Left lung (tissue), 4 donors: ENCODE measurements at regions not wholly inside any gene's neighbourhood (a gene's known extent, or its start where the extent isn't known, plus 50 kb on each side); places are given as distances from the start of the nearest gene placed in this dataset.
A peak's percentile ranks its signal among the peaks of the same experiment; 100 is the strongest.

Source experiments
- ATAC-seq: fragments of 200-7000 bp; cut with Tn5 transposase; one replicate; pipeline ENCODE4 v1.9.1; 2020; ENCODE audit warnings: moderate library complexity
- DNase-seq, 4 donors: peaks; one replicate each; pipeline ENCODE4 v3.0.0-alpha.2; 2013 to 2020
- H3K27ac ChIP-seq, 2 donors: fragments of 200-600 bp; sonication (generic) in 1 of 2; one replicate each; pipeline versions ENCODE4 v1.5.0 to v1.8.0; 2020 to 2021
- H3K27me3 ChIP-seq, 2 donors: fragments of 200-600 bp; sonication (generic) in 1 of 2; one replicate each; pipeline versions ENCODE4 v1.5.0 to v1.8.0; 2020 to 2021
- H3K36me3 ChIP-seq, 2 donors: fragments of 200-600 bp; sonication (generic) in 1 of 2; one replicate each; pipeline versions ENCODE4 v1.5.0 to v1.8.0; 2020 to 2021
- H3K4me1 ChIP-seq, 2 donors: fragments of 200-600 bp; one replicate each; pipeline ENCODE4 v1.8.0; 2021
- H3K4me3 ChIP-seq, 2 donors: fragments of 200-600 bp; sonication (generic) in 1 of 2; one replicate each; pipeline versions ENCODE4 v1.5.0 to v1.8.0; 2020 to 2021; ENCODE audit warnings: mild to moderate bottlenecking in 1 of 2
- H3K9me3 ChIP-seq, 2 donors: fragments of 200-600 bp; sonication (generic) in 1 of 2; one replicate each; pipeline versions ENCODE4 v1.5.0 to v1.8.0; 2020 to 2021
- CTCF ChIP-seq, 2 donors: fragments of 200-600 bp; sonication (generic) in 1 of 2; IDR thresholded peaks; one replicate each; pipeline versions ENCODE4 v1.5.0 to v1.8.0; 2021; ENCODE audit warnings: antibody characterized with exemption in 2 of 2
- intact Hi-C, 2 donors: fragments of 100-400 bp; cut with DNase I; formaldehyde crosslinking; loops; one replicate each; pipeline versions ENCODE4 v1.11.2 to v1.14.2; 2022
- donor health status: DM: no; HTN: yes; CAD: no.
- donor health status: DM: no; HTN: no; CAD: no.

DNA sequence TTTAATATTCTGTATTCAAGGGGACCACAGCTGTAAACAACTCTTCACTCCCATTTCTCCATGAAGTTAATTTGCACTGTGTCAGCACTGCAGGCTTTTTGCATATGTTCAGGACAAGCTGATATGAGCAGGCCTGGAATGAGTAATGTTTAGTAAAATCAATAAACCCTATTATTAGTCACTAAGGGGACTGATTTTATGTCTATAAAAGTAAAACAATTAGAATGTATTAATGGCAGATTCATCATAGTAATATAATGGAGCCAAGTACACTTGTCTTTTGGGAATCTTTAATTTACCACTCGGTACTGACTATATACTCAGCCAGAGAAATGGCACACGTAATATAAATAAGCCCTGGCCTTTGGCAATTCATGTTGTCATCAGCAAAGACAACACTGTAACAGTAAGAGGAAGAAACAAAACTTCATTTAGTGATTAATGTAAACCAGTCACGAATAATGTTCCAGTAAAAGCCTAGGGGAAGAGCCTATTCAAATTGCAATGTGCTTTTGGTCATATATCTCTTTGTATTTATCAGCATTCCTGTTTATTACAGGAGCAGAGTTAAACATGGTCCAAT lies 111.6 kb downstream of the ZNF608 start:
- H3K9me3 ChIP-seq = no peaks in the 10 kb centered on the region
- no peaks in the 10 kb centered on the region for H3K27me3 ChIP-seq
- peaks cover 0 to 5% of the 10 kb centered on the region in 2 donors for H3K4me1 ChIP-seq
- H3K36me3 ChIP-seq = peaks cover 0 to 4% of the 10 kb centered on the region in 2 donors
- intact Hi-C loops = no loop called here
- ATAC-seq (no peak), DNase-seq (no peak)
- H3K27ac ChIP-seq = no peak overlapping the region
- no peak for TF ChIP-seq CTCF (IDR thresholded peaks at IDR 0.05)
- no peak overlapping the region for H3K4me3 ChIP-seq

DNA sequence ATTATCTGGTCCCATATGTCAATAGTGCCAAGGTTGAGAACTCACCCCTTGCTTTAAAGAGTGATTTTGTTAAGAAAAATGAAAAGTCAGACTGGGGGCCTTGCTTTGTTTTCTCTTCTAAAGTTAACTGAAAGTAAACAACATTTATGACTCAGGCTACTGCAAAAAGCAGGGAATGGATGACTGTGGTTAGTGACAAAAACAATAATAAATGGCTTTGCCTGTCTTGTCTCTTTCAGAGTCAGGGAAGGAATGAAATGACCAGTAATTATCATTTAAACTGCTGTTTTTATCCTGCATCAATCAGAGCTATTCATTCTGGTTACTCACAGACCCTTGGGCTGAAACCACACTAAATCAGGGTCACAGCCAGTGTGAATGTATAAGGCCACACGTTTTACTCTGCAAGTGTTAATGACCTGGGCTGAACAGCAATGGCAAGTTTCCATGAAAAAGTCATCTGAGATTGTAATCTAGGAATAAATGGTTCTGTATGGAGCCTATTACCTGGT lies 112.2 kb downstream of the ZNF608 start:
- H3K27ac ChIP-seq = no peak overlapping the region
- H3K4me3 ChIP-seq = no peak overlapping the region
- TF ChIP-seq CTCF (IDR thresholded peaks at IDR 0.05) = no peak
- H3K27me3 ChIP-seq = no peaks in the 10 kb centered on the region
- DNase-seq (no peak), ATAC-seq (no peak)
- intact Hi-C loops = no loop called here
- peaks cover 0 to 4% of the 10 kb centered on the region in 2 donors for H3K36me3 ChIP-seq
- H3K9me3 ChIP-seq = no peaks in the 10 kb centered on the region
- peaks cover 0 to 5% of the 10 kb centered on the region in 2 donors for H3K4me1 ChIP-seq

DNA sequence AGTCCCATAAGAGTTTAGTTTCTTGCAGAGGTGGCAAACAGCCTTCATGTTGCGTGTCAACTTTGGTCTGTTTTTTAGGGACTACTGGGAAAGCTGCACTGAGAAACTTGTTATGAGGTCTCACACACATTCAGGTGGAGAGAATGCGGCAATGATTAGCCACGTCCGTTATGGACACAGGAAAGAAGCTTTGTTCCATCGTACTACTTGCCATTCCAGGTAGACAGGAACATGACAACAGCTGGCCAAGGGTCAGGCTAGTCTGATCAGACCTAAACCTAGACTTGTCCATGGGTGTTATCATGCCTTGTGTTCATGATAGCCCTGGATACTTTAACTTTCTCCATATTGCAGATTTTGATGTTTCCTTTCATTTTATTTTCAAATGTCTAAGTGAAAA lies 113.2 kb downstream of the ZNF608 start:
- Histone ChIP-seq H3K27ac (no peak overlapping the region), H3K36me3 (no peaks in the 10 kb centered on the region), H3K4me1 (peaks cover 0 to 5% of the 10 kb centered on the region in 2 donors), H3K4me3 (no peak overlapping the region), H3K27me3 (no peaks in the 10 kb centered on the region), H3K9me3 (no peaks in the 10 kb centered on the region)
- ATAC-seq (no peak), DNase-seq (no peak)
- intact Hi-C loops = no loop called here
- no peak for TF ChIP-seq CTCF (IDR thresholded peaks at IDR 0.05)

- no peak overlapping the region for H3K4me3 ChIP-seq
- no peaks in the 10 kb centered on the region for H3K36me3 ChIP-seq
- no peak for TF ChIP-seq CTCF (IDR thresholded peaks at IDR 0.05)
- H3K27ac ChIP-seq = no peak overlapping the region
- no peaks in the 10 kb centered on the region for H3K27me3 ChIP-seq
- DNase-seq (no peak), ATAC-seq (peak; percentile 21)
- intact Hi-C loops = no loop called here
- no peaks in the 10 kb centered on the region for H3K9me3 ChIP-seq
- peaks cover 0 to 5% of the 10 kb centered on the region in 2 donors for H3K4me1 ChIP-seq
These were observed 114.4 kb downstream of the ZNF608 start for GRCh38 chr5:124631874-124632550.
